Ascending aorta (tissue), 2 donors: ENCODE measurements at regions not wholly inside any gene's neighbourhood (a gene's known extent, or its start where the extent isn't known, plus 50 kb on each side); places are given as distances from the start of the nearest gene placed in this dataset.
"Not testable (repeated sequence)": the region's sequence is repeated elsewhere in the genome, so short reads cannot be mapped to it uniquely, and the experiment has no call there.

Source experiments
- DNase-seq, 2 donors: peaks; one replicate each; pipeline ENCODE4 v3.0.0-alpha.2; 2019; ENCODE audit warnings: low spot score in 2 of 2
- H3K27ac ChIP-seq, 2 donors: fragments of 200-600 bp; sonication (generic); one replicate each; pipeline ENCODE4 v1.5.1; 2016 to 2017; ENCODE audit warnings: mild to moderate bottlenecking in 1 of 2
- H3K27me3 ChIP-seq: fragments of 200-600 bp; sonication (generic); one replicate; pipeline ENCODE4 v1.5.1; 2017
- H3K36me3 ChIP-seq, 2 donors: fragments of 200-600 bp; sonication (generic); one replicate each; pipeline ENCODE4 v1.5.1; 2016
- H3K4me1 ChIP-seq, 2 donors: fragments of 200-600 bp; sonication (generic); one replicate each; pipeline ENCODE4 v1.5.1; 2016 to 2017; ENCODE audit warnings: mild to moderate bottlenecking in 1 of 2
- H3K4me3 ChIP-seq, 2 donors: fragments of 200-600 bp; sonication (generic); one replicate each; pipeline ENCODE4 v1.5.1; 2016 to 2017; ENCODE audit warnings: mild to moderate bottlenecking in 1 of 2
- H3K9me3 ChIP-seq, 2 donors: fragments of 200-600 bp; sonication (generic); one replicate each; pipeline ENCODE4 v1.5.1; 2016
- CTCF ChIP-seq, 3 experiments: fragments of 200-600 bp in 2 of 3; fragments of 450-650 bp in 1 of 3; sonication (generic) in 2 of 3; IDR thresholded peaks; one replicate each; pipeline ENCODE4 v1.5.1; 2016 to 2019; ENCODE audit warnings: antibody characterized with exemption in 3 of 3, mild to moderate bottlenecking in 1 of 3, moderate library complexity in 1 of 3
- intact Hi-C: fragments of 100-400 bp; cut with DNase I; formaldehyde crosslinking; loops from one replicate; pipeline ENCODE4 v1.15.1; 2023

- Histone ChIP-seq H3K9me3 (no peaks in the 10 kb centered on the region), H3K4me3 (no peak overlapping the region), H3K36me3 (no peaks in the 10 kb centered on the region), H3K27me3 (no peaks in the 10 kb centered on the region), H3K4me1 (no peaks in the 10 kb centered on the region), H3K27ac (no peak overlapping the region)
- no peak for DNase-seq
- no peak for TF ChIP-seq CTCF (IDR thresholded peaks at IDR 0.05)
- intact Hi-C loops: no loop called here
Observed at GRCh38 chr5:44695259-44695658, 113.5 kb upstream of the MRPS30 start.

- intact Hi-C loops: no loop called here
- DNase-seq: no peak
- no peaks in the 10 kb centered on the region for H3K9me3 ChIP-seq
- no peak overlapping the region for H3K4me3 ChIP-seq
- H3K36me3 ChIP-seq: no peaks in the 10 kb centered on the region
- TF ChIP-seq CTCF (IDR thresholded peaks at IDR 0.05): no peak
- H3K27me3 ChIP-seq: no peaks in the 10 kb centered on the region
- H3K27ac ChIP-seq: no peak overlapping the region
- no peaks in the 10 kb centered on the region for H3K4me1 ChIP-seq
Observed at GRCh38 chr5:44691802-44692201, 116.9 kb upstream of the MRPS30 start.

GRCh38 chr5:44681906-44682305 is 126.8 kb upstream of the MRPS30 start:
- no peak for DNase-seq
- H3K9me3 ChIP-seq: no peaks in the 10 kb centered on the region
- no peak for TF ChIP-seq CTCF (IDR thresholded peaks at IDR 0.05)
- H3K4me1 ChIP-seq: no peaks in the 10 kb centered on the region
- H3K4me3 ChIP-seq: no peak overlapping the region
- no peak overlapping the region for H3K27ac ChIP-seq
- H3K27me3 ChIP-seq: no peaks in the 10 kb centered on the region
- no peaks in the 10 kb centered on the region for H3K36me3 ChIP-seq
- intact Hi-C loops: no loop called here

- Histone ChIP-seq H3K27ac (no peak overlapping the region), H3K4me3 (no peak overlapping the region), H3K27me3 (no peaks in the 10 kb centered on the region), H3K36me3 (no peaks in the 10 kb centered on the region), H3K4me1 (no peaks in the 10 kb centered on the region), H3K9me3 (no peaks in the 10 kb centered on the region)
- TF ChIP-seq CTCF (IDR thresholded peaks at IDR 0.05): no peak
- DNase-seq: no peak
- intact Hi-C loops: no loop called here
Observed at GRCh38 chr5:44679214-44679613, 129.5 kb upstream of the MRPS30 start.

GRCh38 chr5:44675296-44675695 is 133.5 kb upstream of the MRPS30 start:
- no peaks in the 10 kb centered on the region for H3K9me3 ChIP-seq
- no peak overlapping the region for H3K27ac ChIP-seq
- no peak for DNase-seq
- no peaks in the 10 kb centered on the region for H3K4me1 ChIP-seq
- intact Hi-C loops: no loop called here
- H3K27me3 ChIP-seq: no peaks in the 10 kb centered on the region
- H3K36me3 ChIP-seq: no peaks in the 10 kb centered on the region
- no peak for TF ChIP-seq CTCF (IDR thresholded peaks at IDR 0.05)
- no peak overlapping the region for H3K4me3 ChIP-seq

- Histone ChIP-seq H3K27ac (no peak overlapping the region), H3K9me3 (no peaks in the 10 kb centered on the region), H3K4me1 (no peaks in the 10 kb centered on the region), H3K4me3 (no peak overlapping the region), H3K36me3 (no peaks in the 10 kb centered on the region), H3K27me3 (no peaks in the 10 kb centered on the region)
- intact Hi-C loops: no loop called here
- no peak for TF ChIP-seq CTCF (IDR thresholded peaks at IDR 0.05)
- no peak for DNase-seq
Observed at GRCh38 chr5:44674461-44674860, 134.3 kb upstream of the MRPS30 start.

- H3K36me3 ChIP-seq, DNase-seq, H3K4me3 ChIP-seq, intact Hi-C loops, H3K27me3 ChIP-seq, H3K4me1 ChIP-seq, H3K9me3 ChIP-seq, H3K27ac ChIP-seq: not testable (repeated sequence)
Observed at GRCh38 chr5:44668471-44668870, 140.3 kb upstream of the MRPS30 start.
